ENCODE measurements at regions not wholly inside any gene's neighbourhood (a gene's known extent, or its start where the extent isn't known, plus 50 kb on each side); places are given as distances from the start of the nearest gene placed in this dataset.

GRCh38 chr3:5301651-5302297, 114.3 kb downstream of the EDEM1 start:
- DNase-seq (ENCODE audit: extremely low spot score, unreplicated experiment), result no peak
- Mint-ChIP-seq H3K36me3 (ENCODE audit: unreplicated experiment) (no peaks in the 10 kb centered on the region), H3K27me3 (ENCODE audit: unreplicated experiment) (no peaks in the 10 kb centered on the region), H3K27ac (ENCODE audit: unreplicated experiment) (no peak overlapping the region), H3K4me3 (ENCODE audit: unreplicated experiment) (no peak overlapping the region), H3K4me1 (ENCODE audit: unreplicated experiment) (no peaks in the 10 kb centered on the region), H3K9me3 (ENCODE audit: unreplicated experiment) (no peaks in the 10 kb centered on the region)
- TF ChIP-seq, protein P1, sequence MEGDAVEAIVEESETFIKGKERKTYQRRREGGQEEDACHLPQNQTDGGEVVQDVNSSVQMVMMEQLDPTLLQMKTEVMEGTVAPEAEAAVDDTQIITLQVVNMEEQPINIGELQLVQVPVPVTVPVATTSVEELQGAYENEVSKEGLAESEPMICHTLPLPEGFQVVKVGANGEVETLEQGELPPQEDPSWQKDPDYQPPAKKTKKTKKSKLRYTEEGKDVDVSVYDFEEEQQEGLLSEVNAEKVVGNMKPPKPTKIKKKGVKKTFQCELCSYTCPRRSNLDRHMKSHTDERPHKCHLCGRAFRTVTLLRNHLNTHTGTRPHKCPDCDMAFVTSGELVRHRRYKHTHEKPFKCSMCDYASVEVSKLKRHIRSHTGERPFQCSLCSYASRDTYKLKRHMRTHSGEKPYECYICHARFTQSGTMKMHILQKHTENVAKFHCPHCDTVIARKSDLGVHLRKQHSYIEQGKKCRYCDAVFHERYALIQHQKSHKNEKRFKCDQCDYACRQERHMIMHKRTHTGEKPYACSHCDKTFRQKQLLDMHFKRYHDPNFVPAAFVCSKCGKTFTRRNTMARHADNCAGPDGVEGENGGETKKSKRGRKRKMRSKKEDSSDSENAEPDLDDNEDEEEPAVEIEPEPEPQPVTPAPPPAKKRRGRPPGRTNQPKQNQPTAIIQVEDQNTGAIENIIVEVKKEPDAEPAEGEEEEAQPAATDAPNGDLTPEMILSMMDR (IDR thresholded peaks at IDR 0.05), result no peak

- no peaks in the 10 kb centered on the region for H3K36me3 Mint-ChIP-seq (ENCODE audit: unreplicated experiment)
- TF ChIP-seq, protein P1 (IDR thresholded peaks at IDR 0.05), result no peak
- no peak overlapping the region for H3K27ac Mint-ChIP-seq (ENCODE audit: unreplicated experiment)
- H3K4me3 Mint-ChIP-seq (ENCODE audit: unreplicated experiment), result no peak overlapping the region
- DNase-seq (ENCODE audit: extremely low spot score, unreplicated experiment), result no peak
- no peaks in the 10 kb centered on the region for H3K9me3 Mint-ChIP-seq (ENCODE audit: unreplicated experiment)
- no peaks in the 10 kb centered on the region for H3K4me1 Mint-ChIP-seq (ENCODE audit: unreplicated experiment)
- H3K27me3 Mint-ChIP-seq (ENCODE audit: unreplicated experiment), result no peaks in the 10 kb centered on the region
Measured at GRCh38 chr3:5302661-5303060, 115.2 kb downstream of the EDEM1 start.

DNA sequence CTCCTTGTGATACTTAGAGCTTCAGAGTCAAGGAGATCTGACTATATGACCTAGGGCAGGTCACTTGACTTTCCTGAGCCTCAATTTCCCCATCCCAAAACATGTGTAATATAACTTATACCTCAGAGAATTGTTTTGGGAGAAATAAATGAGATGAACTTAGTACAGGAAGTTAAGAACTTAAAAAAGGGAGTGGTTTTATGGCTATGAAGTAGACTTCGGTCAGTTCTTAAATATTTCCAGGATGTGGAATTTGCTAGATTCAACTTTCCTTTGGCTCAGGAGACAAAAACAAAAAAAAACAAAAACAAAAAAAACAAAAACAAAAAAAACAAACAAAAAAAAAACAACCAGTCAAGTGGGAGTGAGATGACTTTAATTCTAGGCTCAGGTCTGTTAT, 116.7 kb downstream of the EDEM1 start:
- no peak for DNase-seq (ENCODE audit: extremely low spot score, unreplicated experiment)
- no peaks in the 10 kb centered on the region for H3K9me3 Mint-ChIP-seq (ENCODE audit: unreplicated experiment)
- H3K4me3 Mint-ChIP-seq (ENCODE audit: unreplicated experiment), result no peak overlapping the region
- TF ChIP-seq, protein P1 (IDR thresholded peaks at IDR 0.05), result no peak
- no peaks in the 10 kb centered on the region for H3K4me1 Mint-ChIP-seq (ENCODE audit: unreplicated experiment)
- H3K27me3 Mint-ChIP-seq (ENCODE audit: unreplicated experiment), result no peaks in the 10 kb centered on the region
- no peak overlapping the region for H3K27ac Mint-ChIP-seq (ENCODE audit: unreplicated experiment)
- H3K36me3 Mint-ChIP-seq (ENCODE audit: unreplicated experiment), result no peaks in the 10 kb centered on the region

GRCh38 chr3:5304789-5305683, 117.5 kb downstream of the EDEM1 start:
- Mint-ChIP-seq H3K27me3 (ENCODE audit: unreplicated experiment) (no peaks in the 10 kb centered on the region), H3K4me3 (ENCODE audit: unreplicated experiment) (no peak overlapping the region), H3K36me3 (ENCODE audit: unreplicated experiment) (no peaks in the 10 kb centered on the region), H3K27ac (ENCODE audit: unreplicated experiment) (no peak overlapping the region), H3K9me3 (ENCODE audit: unreplicated experiment) (no peaks in the 10 kb centered on the region), H3K4me1 (ENCODE audit: unreplicated experiment) (no peaks in the 10 kb centered on the region)
- no peak for DNase-seq (ENCODE audit: extremely low spot score, unreplicated experiment)
- TF ChIP-seq, protein P1 (IDR thresholded peaks at IDR 0.05), result peak; percentile 54

- H3K27ac Mint-ChIP-seq (ENCODE audit: unreplicated experiment), result no peak overlapping the region
- no peaks in the 10 kb centered on the region for H3K4me1 Mint-ChIP-seq (ENCODE audit: unreplicated experiment)
- no peak for DNase-seq (ENCODE audit: extremely low spot score, unreplicated experiment)
- H3K9me3 Mint-ChIP-seq (ENCODE audit: unreplicated experiment), result no peaks in the 10 kb centered on the region
- no peaks in the 10 kb centered on the region for H3K27me3 Mint-ChIP-seq (ENCODE audit: unreplicated experiment)
- no peaks in the 10 kb centered on the region for H3K36me3 Mint-ChIP-seq (ENCODE audit: unreplicated experiment)
- TF ChIP-seq, protein P1 (IDR thresholded peaks at IDR 0.05), result no peak
- H3K4me3 Mint-ChIP-seq (ENCODE audit: unreplicated experiment), result no peak overlapping the region
Measured at GRCh38 chr3:5305684-5305989, 118.1 kb downstream of the EDEM1 start.

Measured in osteocyte (in vitro differentiated cells).